ENCODE measurements at regions not wholly inside any gene's neighbourhood (a gene's known extent, or its start where the extent isn't known, plus 50 kb on each side); places are given as distances from the start of the nearest gene placed in this dataset.

DNA sequence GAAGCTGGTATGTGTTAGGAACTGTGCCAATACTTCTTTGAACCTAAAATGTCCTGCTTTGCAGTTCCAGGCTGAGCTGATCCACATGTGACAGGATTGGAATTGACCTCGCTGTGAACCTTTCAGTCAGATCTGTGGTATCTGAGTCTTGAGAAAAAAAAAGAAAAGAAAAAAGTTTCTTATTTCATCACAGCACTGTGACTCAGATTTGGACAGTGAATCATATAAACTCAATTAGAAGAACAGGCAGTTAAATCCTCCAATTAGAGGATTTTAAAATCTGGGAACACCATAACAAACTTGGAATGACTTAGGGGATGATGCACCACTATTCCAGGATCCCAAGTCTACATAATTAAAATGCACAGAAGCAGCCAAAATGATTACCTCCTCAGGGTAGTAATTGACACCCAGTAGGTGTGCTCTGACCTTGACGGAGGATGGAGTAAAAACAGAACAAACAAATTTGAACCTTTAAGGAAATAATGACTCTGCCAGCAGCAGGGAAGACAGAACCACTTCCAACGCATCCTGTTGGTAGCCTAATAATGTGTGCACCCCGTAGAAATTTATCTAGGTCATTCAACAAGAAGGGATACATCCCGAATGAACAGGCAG is 57.8 kb upstream of the RAI14 start:
- peak; percentile 92 for DNase-seq (ENCODE audit: low spot score)
- ChIA-PET CTCF (no interaction called here), POLR2A (ENCODE audit: low non-redundant PET) (no interaction called here)
- TF ChIP-seq, protein P1, sequence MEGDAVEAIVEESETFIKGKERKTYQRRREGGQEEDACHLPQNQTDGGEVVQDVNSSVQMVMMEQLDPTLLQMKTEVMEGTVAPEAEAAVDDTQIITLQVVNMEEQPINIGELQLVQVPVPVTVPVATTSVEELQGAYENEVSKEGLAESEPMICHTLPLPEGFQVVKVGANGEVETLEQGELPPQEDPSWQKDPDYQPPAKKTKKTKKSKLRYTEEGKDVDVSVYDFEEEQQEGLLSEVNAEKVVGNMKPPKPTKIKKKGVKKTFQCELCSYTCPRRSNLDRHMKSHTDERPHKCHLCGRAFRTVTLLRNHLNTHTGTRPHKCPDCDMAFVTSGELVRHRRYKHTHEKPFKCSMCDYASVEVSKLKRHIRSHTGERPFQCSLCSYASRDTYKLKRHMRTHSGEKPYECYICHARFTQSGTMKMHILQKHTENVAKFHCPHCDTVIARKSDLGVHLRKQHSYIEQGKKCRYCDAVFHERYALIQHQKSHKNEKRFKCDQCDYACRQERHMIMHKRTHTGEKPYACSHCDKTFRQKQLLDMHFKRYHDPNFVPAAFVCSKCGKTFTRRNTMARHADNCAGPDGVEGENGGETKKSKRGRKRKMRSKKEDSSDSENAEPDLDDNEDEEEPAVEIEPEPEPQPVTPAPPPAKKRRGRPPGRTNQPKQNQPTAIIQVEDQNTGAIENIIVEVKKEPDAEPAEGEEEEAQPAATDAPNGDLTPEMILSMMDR (conservative IDR thresholded peaks at IDR 0.05; ENCODE audit: low read depth): no peak
- no peak overlapping the region for H3K27ac ChIP-seq

DNA sequence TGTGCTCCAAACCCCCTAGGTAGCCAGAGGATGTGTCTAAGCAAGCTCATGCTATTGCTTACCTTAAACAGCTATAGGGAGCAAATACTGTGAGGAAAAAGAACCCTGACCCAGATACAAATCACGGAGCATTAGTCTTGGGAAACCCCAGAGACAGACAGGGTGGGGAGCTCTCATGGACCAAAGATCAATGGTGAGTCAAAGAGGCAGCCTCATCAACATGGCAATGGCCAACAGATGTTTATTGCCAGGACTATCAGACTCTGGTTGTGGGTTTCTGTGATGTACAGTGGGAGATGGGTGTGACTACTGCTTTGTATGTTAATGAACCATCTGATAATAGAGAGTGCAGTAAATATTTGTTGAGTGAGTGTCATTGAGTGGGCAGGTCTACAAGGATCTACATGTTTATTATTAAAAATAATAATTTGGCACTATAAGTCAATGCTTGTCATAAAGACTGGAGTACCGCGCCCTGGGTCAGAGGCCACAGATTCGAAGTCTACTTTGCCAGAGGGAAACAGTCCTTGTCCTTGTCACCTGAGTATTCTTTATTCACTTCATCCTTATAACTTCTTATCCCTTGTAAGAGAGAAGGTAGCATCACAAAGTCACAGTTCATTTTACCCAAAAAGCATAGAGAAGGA is 56.5 kb upstream of the RAI14 start:
- POLR2A ChIA-PET (ENCODE audit: low non-redundant PET): no interaction called here
- no peak for DNase-seq (ENCODE audit: low spot score)
- H3K27ac ChIP-seq: no peak overlapping the region
- TF ChIP-seq, protein P1 (conservative IDR thresholded peaks at IDR 0.05; ENCODE audit: low read depth): no peak
- CTCF ChIA-PET: no interaction called here

DNA sequence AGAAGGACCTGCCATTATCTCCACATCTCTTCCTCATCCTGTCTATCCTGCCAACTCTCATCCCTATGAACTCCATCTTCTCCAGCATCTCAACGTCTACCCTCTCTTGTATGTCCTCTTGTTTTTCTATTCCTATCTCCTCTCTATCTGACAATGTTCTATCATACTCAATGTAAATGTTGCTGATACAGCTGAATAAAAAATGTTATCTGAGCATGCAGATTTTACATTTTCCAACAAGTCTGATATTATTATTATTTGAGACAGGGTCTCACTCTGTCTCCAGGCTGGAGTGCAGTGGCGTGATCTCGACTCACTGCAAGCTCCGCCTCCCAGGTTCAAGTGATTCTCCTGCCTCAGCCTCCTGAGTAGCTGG is 56.0 kb upstream of the RAI14 start:
- TF ChIP-seq, protein P1 (conservative IDR thresholded peaks at IDR 0.05; ENCODE audit: low read depth): no peak
- ChIA-PET CTCF (no interaction called here), POLR2A (ENCODE audit: low non-redundant PET) (no interaction called here)
- DNase-seq (ENCODE audit: low spot score): no peak
- no peak overlapping the region for H3K27ac ChIP-seq

DNA sequence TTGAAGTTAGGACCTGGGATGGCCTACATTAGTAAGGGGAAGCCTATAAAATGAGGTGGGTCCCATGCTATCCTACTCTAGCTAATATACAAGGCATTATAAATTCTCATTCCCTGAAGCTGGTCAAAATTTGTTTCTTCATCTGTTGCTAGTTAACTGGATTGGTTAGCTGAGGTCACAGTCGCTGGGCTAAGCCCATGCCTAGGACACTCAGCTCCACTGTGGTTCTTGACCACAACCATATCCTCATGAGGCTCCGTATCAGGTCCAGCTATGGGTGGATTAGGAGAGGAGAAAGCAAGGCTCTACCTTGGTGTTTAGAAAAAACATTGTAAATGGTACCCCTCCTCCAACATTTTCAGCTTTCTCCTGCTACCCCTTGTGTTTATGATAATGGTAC is 52.8 kb upstream of the RAI14 start:
- POLR2A ChIA-PET (ENCODE audit: low non-redundant PET): no interaction called here
- TF ChIP-seq, protein P1 (conservative IDR thresholded peaks at IDR 0.05; ENCODE audit: low read depth): no peak
- CTCF ChIA-PET: interaction anchor here (0.6 kb wide), 1 partner anchor 16 kb away, joined by 3 read pairs; no protein-coding TSS in a partner anchor
- H3K27ac ChIP-seq: no peak overlapping the region
- DNase-seq (ENCODE audit: low spot score): no peak

DNA sequence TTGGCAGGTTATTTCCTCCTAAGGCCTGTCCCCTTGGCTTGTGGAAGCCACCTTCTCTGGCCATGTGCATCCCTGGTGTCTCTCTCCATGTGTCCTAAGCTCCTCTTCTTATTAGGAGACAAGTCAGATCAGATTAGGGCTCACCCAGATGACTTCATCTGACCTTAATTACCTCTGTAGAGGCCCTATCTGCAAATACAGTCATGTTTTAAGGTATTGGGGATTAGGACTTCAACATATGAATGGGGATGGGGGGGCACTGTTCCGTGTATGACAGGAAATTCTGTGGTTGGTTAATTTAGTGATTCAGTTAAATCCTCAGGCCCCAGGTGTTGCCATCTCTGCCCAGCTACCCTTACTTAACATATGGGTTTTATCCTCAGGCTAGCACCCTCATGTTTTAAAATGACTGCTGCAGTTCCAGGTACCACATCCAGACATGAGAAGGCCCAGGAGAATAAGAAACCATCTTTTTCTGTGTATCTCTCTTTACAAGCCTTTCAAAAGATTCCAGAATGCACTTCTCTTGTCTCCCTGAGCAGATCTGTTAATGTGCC is 51.9 kb upstream of the RAI14 start:
- H3K27ac ChIP-seq: no peak overlapping the region
- TF ChIP-seq, protein P1 (conservative IDR thresholded peaks at IDR 0.05; ENCODE audit: low read depth): no peak
- CTCF ChIA-PET: interaction anchor here (0.6 kb wide), 1 partner anchor 17 kb away, joined by 3 read pairs; no protein-coding TSS in a partner anchor
- POLR2A ChIA-PET (ENCODE audit: low non-redundant PET): no interaction called here
- no peak for DNase-seq (ENCODE audit: low spot score)

DNA sequence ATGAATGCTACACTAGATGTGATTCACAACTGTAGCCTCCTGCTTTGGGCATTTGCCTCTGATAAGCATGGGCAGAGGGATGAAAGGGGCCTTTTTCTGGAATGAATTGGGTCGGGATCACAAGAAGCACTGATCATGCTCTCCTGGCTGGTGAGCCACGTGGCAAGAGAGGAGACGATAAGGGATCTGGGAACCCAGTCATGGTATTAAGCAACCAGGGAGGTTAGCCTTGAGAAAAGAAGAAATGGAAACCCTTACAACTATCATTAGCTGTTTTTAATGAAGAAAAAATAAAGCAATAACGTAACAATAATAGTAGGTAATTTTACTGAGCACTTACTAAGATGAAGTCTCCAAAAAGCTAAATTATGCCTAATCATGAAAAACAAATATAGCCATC is 50.0 kb upstream of the RAI14 start:
- ChIA-PET CTCF (no interaction called here), POLR2A (ENCODE audit: low non-redundant PET) (no interaction called here)
- DNase-seq (ENCODE audit: low spot score): no peak
- no peak overlapping the region for H3K27ac ChIP-seq
- TF ChIP-seq, protein P1 (conservative IDR thresholded peaks at IDR 0.05; ENCODE audit: low read depth): no peak

Data from RWPE1 (cell line).